OCI-LY1 (cell line): ENCODE measurements at regions not wholly inside any gene's neighbourhood (a gene's known extent, or its start where the extent isn't known, plus 50 kb on each side); places are given as distances from the start of the nearest gene placed in this dataset.

ENCODE experiments used
- CTCF ChIP-seq: fragments of 200-600 bp; sonication (generic), shearing (Covaris generic); IDR thresholded peaks from 2 replicates; pipeline ENCODE4 v1.5.1; 2017; ENCODE audit warnings: mild to moderate bottlenecking, antibody characterized with exemption, low read length, moderate library complexity, mixed read lengths
- EZH2 ChIP-seq: fragments of 200-600 bp; sonication (generic), shearing (Covaris generic); IDR thresholded peaks from 2 replicates; pipeline ENCODE4 v1.8.0; 2017; ENCODE audit warnings: borderline replicate concordance, mixed run types, mild to moderate bottlenecking, antibody characterized with exemption, low read length, moderate library complexity, mixed read lengths

DNA sequence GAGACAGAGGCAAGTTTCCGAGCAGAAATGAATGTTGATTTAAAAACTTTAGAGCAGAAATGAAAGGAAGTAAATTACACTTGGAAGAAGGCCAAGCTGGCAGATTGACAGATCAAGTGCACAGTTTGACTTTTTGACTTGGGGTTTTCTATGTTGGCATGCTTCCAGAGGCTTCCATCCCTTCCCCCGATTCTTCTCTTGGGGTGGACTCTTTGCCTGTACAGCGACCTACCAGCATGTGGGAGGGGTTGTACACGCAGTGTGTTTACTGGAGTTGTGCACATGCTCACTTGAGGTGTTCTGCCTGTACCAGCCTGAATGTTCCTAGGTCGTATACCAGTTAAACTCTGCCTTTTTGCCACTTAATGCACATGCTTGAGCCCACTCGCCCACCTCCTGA, 701.5 kb upstream of the GBE1 start:
- no peak for TF ChIP-seq EZH2
- TF ChIP-seq CTCF, result no peak
